H1 (cell line): ENCODE measurements at regions not wholly inside any gene's neighbourhood (a gene's known extent, or its start where the extent isn't known, plus 50 kb on each side); places are given as distances from the start of the nearest gene placed in this dataset.

Source experiments
- CTCF ChIA-PET: fragments of 300-600 bp; sonication (Branson Sonifier 250); formaldehyde crosslinking; loops from one replicate; lab custom pipeline; 2021; ENCODE audit not compliant: partially characterized antibody; lab: Charles Lee
- POLR2A ChIA-PET: fragments of 300-600 bp; sonication (Branson Sonifier 250); formaldehyde crosslinking; loops from one replicate; lab custom pipeline; 2021; ENCODE audit warnings: inconsistent platforms; ENCODE audit not compliant: partially characterized antibody; lab: Charles Lee
- DNase-seq, 2 experiments: peaks; one replicate each; pipeline versions ENCODE4 v3.0.0 to v3.0.0-alpha.2; 2010 to 2022; ENCODE audit warnings: low spot score in 2 of 2, low read depth in 1 of 2, mixed read lengths in 1 of 2
- FAIRE-seq: peaks from 2 replicates; lab custom pipeline; 2011; peaks lifted over from hg19 to GRCh38; lab: Jason Lieb, UNC
- H2AFZ ChIP-seq: 2 replicates; pipeline ENCODE4 v1.8.1; 2012; ENCODE audit warnings: low read length, inconsistent platforms
- H2AK5ac ChIP-seq: 2 replicates; pipeline ENCODE4 v1.6.1; 2013; ENCODE audit warnings: low read depth, low read length
- H2BK120ac ChIP-seq: replicated peaks from 2 replicates; pipeline ENCODE3; 2013; ENCODE audit warnings: low read depth, low read length, inconsistent platforms
- H2BK12ac ChIP-seq: 2 replicates; pipeline ENCODE4 v1.6.1; 2013; ENCODE audit warnings: low read depth, low read length
- H2BK15ac ChIP-seq: 2 replicates; pipeline ENCODE4 v1.6.1; 2013; ENCODE audit warnings: low read length
- H2BK20ac ChIP-seq: 2 replicates; pipeline ENCODE4 v1.6.1; 2013; ENCODE audit warnings: low read length
- H2BK5ac ChIP-seq: 2 replicates; pipeline ENCODE4 v1.6.1; 2013; ENCODE audit warnings: low read depth, low read length
- H3K14ac ChIP-seq: 2 replicates; pipeline ENCODE4 v1.6.1; 2013; ENCODE audit warnings: inconsistent platforms; ENCODE audit not compliant: insufficient read length
- H3K18ac ChIP-seq: 2 replicates; pipeline ENCODE4 v1.6.1; 2013; ENCODE audit warnings: low read length; ENCODE audit errors: extremely low read depth
- H3K23ac ChIP-seq: 2 replicates; pipeline ENCODE4 v1.6.1; 2013; ENCODE audit warnings: inconsistent platforms; ENCODE audit not compliant: insufficient read length
- H3K23me2 ChIP-seq: 2 replicates; pipeline ENCODE4 v1.6.1; 2013; ENCODE audit warnings: low read depth, low read length
- H3K27ac ChIP-seq: 2 replicates; pipeline ENCODE4 v1.6.1; 2011; ENCODE audit warnings: low read depth, low read length, inconsistent platforms
- H3K27me3 ChIP-seq, 4 experiments: replicated peaks in 1 of 4; 1 replicate in 1 of 4; 2 replicates in 3 of 4; pipeline versions ENCODE4 v1.6.1 to v1.8.1; 2011 to 2013; ENCODE audit warnings: low read length in 3 of 4, mild to moderate bottlenecking in 3 of 4, inconsistent platforms in 2 of 4, mixed read lengths in 2 of 4, moderate library complexity in 1 of 4; ENCODE audit not compliant: control insufficient read depth in 3 of 4, insufficient read depth in 3 of 4; ENCODE audit errors: extremely low read depth in 1 of 4
- H3K36me3 ChIP-seq, 4 experiments: 2 replicates each; pipeline versions ENCODE4 v1.6.1 to v1.8.1; 2011 to 2013; ENCODE audit warnings: mild to moderate bottlenecking in 4 of 4, low read length in 3 of 4, moderate library complexity in 2 of 4, control low read depth in 1 of 4, inconsistent platforms in 1 of 4; ENCODE audit not compliant: insufficient read depth in 4 of 4, control insufficient read depth in 2 of 4
- H3K4ac ChIP-seq: replicated peaks from 2 replicates; pipeline ENCODE3; 2013; ENCODE audit warnings: low read length, low read depth, mixed read lengths, inconsistent platforms; ENCODE audit not compliant: insufficient read length
- H3K4me1 ChIP-seq, 4 experiments: replicated peaks in 1 of 4; 1 replicate in 1 of 4; 2 replicates in 3 of 4; pipeline versions ENCODE4 v1.6.1 to v1.8.1; 2011 to 2013; ENCODE audit warnings: low read length in 3 of 4, inconsistent platforms in 2 of 4, mixed read lengths in 1 of 4; ENCODE audit not compliant: insufficient read depth in 4 of 4, control insufficient read depth in 3 of 4
- H3K4me2 ChIP-seq, 2 experiments: 2 replicates each; pipeline versions ENCODE4 v1.6.1 to v1.8.1; 2011 to 2013; ENCODE audit warnings: low read depth in 2 of 2, low read length in 2 of 2, control low read depth in 1 of 2, inconsistent platforms in 1 of 2, mild to moderate bottlenecking in 1 of 2; ENCODE audit not compliant: insufficient read depth in 1 of 2
- H3K4me3 ChIP-seq, 4 experiments: fragments of 200-600, 300-600 bp in 1 of 4; sonication (generic), shearing (Covaris generic), sonication (Bioruptor Twin) in 1 of 4; 2 replicates each; pipeline versions ENCODE4 v1.5.1 to v1.8.1; 2011 to 2016; ENCODE audit warnings: low read length in 4 of 4, low read depth in 3 of 4, control low read depth in 2 of 4, inconsistent platforms in 2 of 4, mild to moderate bottlenecking in 2 of 4, mixed read lengths in 1 of 4, moderate library complexity in 1 of 4; ENCODE audit not compliant: insufficient read depth in 2 of 4; ENCODE audit errors: extremely low read depth in 1 of 4
- H3K56ac ChIP-seq: replicated peaks from 2 replicates; pipeline ENCODE3; 2013; ENCODE audit warnings: low read depth, mild to moderate bottlenecking, mixed read lengths, low read length, inconsistent platforms; ENCODE audit not compliant: insufficient read length
- H3K79me1 ChIP-seq: 2 replicates; pipeline ENCODE4 v1.6.1; 2013; ENCODE audit warnings: low read depth, low read length, control low read depth
- H3K79me2 ChIP-seq, 2 experiments: 2 replicates each; pipeline versions ENCODE4 v1.6.1 to v1.8.1; 2012 to 2013; ENCODE audit warnings: low read length in 2 of 2, mild to moderate bottlenecking in 2 of 2, inconsistent platforms in 1 of 2; ENCODE audit not compliant: insufficient read depth in 2 of 2, control insufficient read depth in 1 of 2
- H3K9ac ChIP-seq, 4 experiments: replicated peaks in 1 of 4; 1 replicate in 1 of 4; 2 replicates in 3 of 4; pipeline versions ENCODE4 v1.6.1 to v1.8.1; 2011 to 2013; ENCODE audit warnings: low read depth in 3 of 4, low read length in 3 of 4, control low read depth in 2 of 4, mild to moderate bottlenecking in 2 of 4, moderate library complexity in 2 of 4, inconsistent platforms in 1 of 4; ENCODE audit errors: extremely low read depth in 1 of 4
- H3K9me3 ChIP-seq, 2 experiments: 2 replicates each; pipeline versions ENCODE4 v1.6.1 to v1.8.1; 2012 to 2013; ENCODE audit warnings: mild to moderate bottlenecking in 2 of 2, moderate library complexity in 2 of 2, control low read depth in 1 of 2, inconsistent platforms in 1 of 2, low read depth in 1 of 2, low read length in 1 of 2, mixed read lengths in 1 of 2; ENCODE audit not compliant: insufficient read depth in 2 of 2
- H4K20me1 ChIP-seq, 2 experiments: replicated peaks in 1 of 2; 2 replicates each; pipeline versions ENCODE3 to v1.8.1; 2011 to 2013; ENCODE audit warnings: inconsistent platforms in 2 of 2, low read length in 2 of 2, mild to moderate bottlenecking in 1 of 2; ENCODE audit not compliant: insufficient read depth in 2 of 2, control insufficient read depth in 1 of 2
- H4K5ac ChIP-seq: 2 replicates; pipeline ENCODE4 v1.6.1; 2013; ENCODE audit warnings: low read length, low read depth, mixed read lengths, inconsistent platforms; ENCODE audit not compliant: insufficient read length
- H4K8ac ChIP-seq: 2 replicates; pipeline ENCODE4 v1.8.0; 2013; ENCODE audit warnings: mild to moderate bottlenecking, moderate library complexity, low read length, inconsistent platforms; ENCODE audit not compliant: insufficient read depth; ENCODE audit errors: extremely low read depth
- H4K91ac ChIP-seq: replicated peaks from 2 replicates; pipeline ENCODE3; 2013; ENCODE audit warnings: low read length, mixed read lengths, inconsistent platforms; ENCODE audit not compliant: insufficient read length
- ATF3 ChIP-seq: IDR thresholded peaks from 2 replicates; pipeline ENCODE4 v1.6.1; 2011; ENCODE audit warnings: low read depth, mild to moderate bottlenecking, low read length; ENCODE audit not compliant: insufficient read depth
- BCL11A ChIP-seq, 2 experiments: IDR thresholded peaks; one replicate each; pipeline ENCODE4 v1.6.1; 2011; ENCODE audit warnings: low read depth in 2 of 2, low read length in 2 of 2, mild to moderate bottlenecking in 2 of 2
- CBX5 ChIP-seq: fragments of 300-800, 300-1000 bp; sonication (generic); IDR thresholded peaks from 2 replicates; pipeline ENCODE4 v1.7.1; 2016; ENCODE audit warnings: antibody characterized with exemption, low read length, low read depth
- CBX8 ChIP-seq: fragments of 300-800, 300-1000 bp; sonication (generic); IDR thresholded peaks from 2 replicates; pipeline ENCODE4 v1.7.1; 2016; ENCODE audit warnings: low read depth, low read length, borderline replicate concordance
- CHD2 ChIP-seq: IDR thresholded peaks from 2 replicates; pipeline ENCODE4 v1.6.1; 2012; ENCODE audit warnings: low read length, improper control_type of control experiment
- CTBP2 ChIP-seq: IDR thresholded peaks from 2 replicates; pipeline ENCODE4 v1.7.0; 2011; ENCODE audit warnings: borderline replicate concordance, mild to moderate bottlenecking, moderate library complexity, mixed read lengths, low read length; ENCODE audit not compliant: insufficient read depth, insufficient read length
- KDM5A ChIP-seq: fragments of 200-600 bp; IDR thresholded peaks from 2 replicates; pipeline ENCODE4 v1.7.1; 2012; ENCODE audit warnings: mild to moderate bottlenecking, low read length, inconsistent platforms, mixed read lengths
- NRF1 ChIP-seq: IDR thresholded peaks from 2 replicates; pipeline ENCODE4 v1.6.1; 2011; ENCODE audit warnings: mild to moderate bottlenecking, low read depth, low read length, improper control_type of control experiment
- POLR2A ChIP-seq, 2 experiments: IDR thresholded peaks; 1 replicate in 1 of 2; 2 replicates in 1 of 2; pipeline ENCODE4 v1.6.1; 2011; ENCODE audit warnings: low read depth in 2 of 2, low read length in 2 of 2, mild to moderate bottlenecking in 2 of 2; ENCODE audit errors: control extremely low read depth in 1 of 2
- POU5F1 ChIP-seq: IDR thresholded peaks from 2 replicates; pipeline ENCODE4 v1.6.1; 2011; ENCODE audit warnings: low read depth, mild to moderate bottlenecking, low read length, moderate library complexity
- RBBP5 ChIP-seq: IDR thresholded peaks from 2 replicates; pipeline ENCODE4 v1.7.1; 2012; ENCODE audit warnings: low read depth, mild to moderate bottlenecking, inconsistent platforms, low read length, moderate library complexity, borderline replicate concordance
- SIX5 ChIP-seq: IDR thresholded peaks from 2 replicates; pipeline ENCODE4 v1.6.1; 2011; ENCODE audit warnings: mild to moderate bottlenecking, low read depth, low read length
- TAF7 ChIP-seq: optimal IDR thresholded peaks from 2 replicates; pipeline ENCODE3; 2011; ENCODE audit warnings: low read depth, mild to moderate bottlenecking, inconsistent platforms, low read length, moderate library complexity, borderline replicate concordance
- WGBS, 2 experiments: shearing (Covaris generic) in 1 of 2; methylation state at CpG; one replicate each; pipeline versions ENCODE4 v1.1.6 to v1.1.7; 2013 to 2015; ENCODE audit warnings: low lambda C conversion rate in 2 of 2, mixed read lengths in 2 of 2, inconsistent platforms in 1 of 2, low coverage in 1 of 2, missing lambda C conversion rate in 1 of 2; ENCODE audit not compliant: insufficient replicate concordance in 2 of 2, insufficient coverage in 1 of 2, insufficient read length in 1 of 2; ENCODE audit errors: extremely low coverage in 1 of 2, missing lambda C conversion rate in 1 of 2; 5-methylcytosine and 5-hydroxymethylcytosine counted together

DNA sequence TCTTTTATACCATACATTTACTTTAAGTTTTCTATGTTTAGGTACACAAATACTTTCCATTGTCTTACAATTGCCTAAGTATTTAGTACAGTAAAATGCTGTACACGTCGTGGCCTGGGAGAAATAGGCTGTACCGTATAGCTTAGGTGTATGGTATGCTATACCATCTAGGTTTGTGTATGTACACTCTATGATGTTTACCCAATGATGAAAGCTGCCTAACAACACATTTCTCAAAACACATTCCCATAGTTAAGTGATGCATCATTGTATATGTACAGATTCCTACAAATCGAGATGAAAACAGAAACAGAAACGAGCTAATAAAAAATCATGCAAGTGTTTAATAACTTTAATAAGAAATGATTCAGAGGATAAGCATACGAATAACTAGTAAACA, 51.6 kb downstream of the SPANXA2 start:
- H2BK12ac ChIP-seq: no peak overlapping the region
- H4K8ac ChIP-seq: no peak overlapping the region
- H3K36me3 ChIP-seq: no peaks in the 10 kb centered on the region
- no peaks in the 10 kb centered on the region for H3K79me1 ChIP-seq
- DNase-seq (no peak), FAIRE-seq (no peak)
- H3K79me2 ChIP-seq: no peaks in the 10 kb centered on the region
- no peak overlapping the region for H2BK20ac ChIP-seq
- ChIA-PET CTCF (no interaction called here), POLR2A (no interaction called here)
- no peak overlapping the region for H2BK5ac ChIP-seq
- H3K23me2 ChIP-seq: no peaks in the 10 kb centered on the region
- H4K20me1 ChIP-seq: no peaks in the 10 kb centered on the region
- H3K14ac ChIP-seq: no peak overlapping the region
- H3K18ac ChIP-seq: no peak overlapping the region
- H4K5ac ChIP-seq: no peak overlapping the region
- no peak overlapping the region for H2BK15ac ChIP-seq
- no peak overlapping the region for H3K4ac ChIP-seq
- H3K27me3 ChIP-seq: no peaks in the 10 kb centered on the region
- H2BK120ac ChIP-seq: no peak overlapping the region
- H4K91ac ChIP-seq: no peak overlapping the region
- TF ChIP-seq NRF1 (no peak), SIX5 (no peak), BCL11A (IDR thresholded peaks at IDR 0.05; ENCODE audit: low read depth in 2 of 2, low read length in 2 of 2) (no peak), CBX8 (no peak), KDM5A (no peak), POLR2A (IDR thresholded peaks at IDR 0.05; ENCODE audit: control extremely low read depth in 1 of 2, low read depth in 2 of 2, low read length in 2 of 2) (no peak), CBX5 (no peak), ATF3 (no peak), RBBP5 (no peak), CHD2 (no peak), POU5F1 (no peak), TAF7 (no peak), CTBP2 (no peak)
- TF ChIP-seq, all 59 proteins: peak for 0
- no peak overlapping the region for H3K4me2 ChIP-seq
- no peak overlapping the region for H3K27ac ChIP-seq
- 91% methylated on average over 6 of the region's 6 CpGs; no CpG with 5 or more reads in 1 of the 2 experiments for WGBS, 2 experiments
- no peak overlapping the region for H3K56ac ChIP-seq
- H3K23ac ChIP-seq: no peak overlapping the region
- no peak overlapping the region for H2AFZ ChIP-seq
- H3K4me3 ChIP-seq: no peak overlapping the region
- H2AK5ac ChIP-seq: no peak overlapping the region
- no peaks in the 10 kb centered on the region for H3K9me3 ChIP-seq
- H3K4me1 ChIP-seq: no peaks in the 10 kb centered on the region
- no peak overlapping the region for H3K9ac ChIP-seq
